ENCODE measurements at regions not wholly inside any gene's neighbourhood (a gene's known extent, or its start where the extent isn't known, plus 50 kb on each side); places are given as distances from the start of the nearest gene placed in this dataset.

- Histone ChIP-seq H3K4me2 (ENCODE audit: low read depth, low read length) (no peak overlapping the region), H3K9me2 (replicated peaks; ENCODE audit: insufficient read depth, low read length) (no peaks in the 10 kb centered on the region), H4K20me1 (ENCODE audit: insufficient read depth, low read length) (no peaks in the 10 kb centered on the region), H3F3A (ENCODE audit: insufficient read depth, low read length) (no peaks in the 10 kb centered on the region), H3K27me3 (replicated peaks; ENCODE audit: insufficient read depth, low read length) (no peaks in the 10 kb centered on the region), H3K79me2 (ENCODE audit: low read length) (no peaks in the 10 kb centered on the region), H3K9me3 (replicated peaks; ENCODE audit: insufficient read depth, low read length) (no peaks in the 10 kb centered on the region), H3K9ac (ENCODE audit: low read length) (no peak overlapping the region), H3K27ac (ENCODE audit: low read length) (no peak overlapping the region), H3K4me1 (ENCODE audit: low read length) (no peaks in the 10 kb centered on the region), H2AFZ (ENCODE audit: low read length) (no peak overlapping the region), H3K4me3 (ENCODE audit: low read length) (no peak overlapping the region), H3K36me3 (replicated peaks; ENCODE audit: insufficient read depth, low read length) (no peaks in the 10 kb centered on the region)
- no peak for DNase-seq
- TF ChIP-seq EZH2phosphoT487 (IDR thresholded peaks at IDR 0.05; ENCODE audit: low read length) (no peak), EZH2 (optimal IDR thresholded peaks at IDR 0.05; ENCODE audit: low read depth, low read length) (no peak)
- TF ChIP-seq, protein P1, sequence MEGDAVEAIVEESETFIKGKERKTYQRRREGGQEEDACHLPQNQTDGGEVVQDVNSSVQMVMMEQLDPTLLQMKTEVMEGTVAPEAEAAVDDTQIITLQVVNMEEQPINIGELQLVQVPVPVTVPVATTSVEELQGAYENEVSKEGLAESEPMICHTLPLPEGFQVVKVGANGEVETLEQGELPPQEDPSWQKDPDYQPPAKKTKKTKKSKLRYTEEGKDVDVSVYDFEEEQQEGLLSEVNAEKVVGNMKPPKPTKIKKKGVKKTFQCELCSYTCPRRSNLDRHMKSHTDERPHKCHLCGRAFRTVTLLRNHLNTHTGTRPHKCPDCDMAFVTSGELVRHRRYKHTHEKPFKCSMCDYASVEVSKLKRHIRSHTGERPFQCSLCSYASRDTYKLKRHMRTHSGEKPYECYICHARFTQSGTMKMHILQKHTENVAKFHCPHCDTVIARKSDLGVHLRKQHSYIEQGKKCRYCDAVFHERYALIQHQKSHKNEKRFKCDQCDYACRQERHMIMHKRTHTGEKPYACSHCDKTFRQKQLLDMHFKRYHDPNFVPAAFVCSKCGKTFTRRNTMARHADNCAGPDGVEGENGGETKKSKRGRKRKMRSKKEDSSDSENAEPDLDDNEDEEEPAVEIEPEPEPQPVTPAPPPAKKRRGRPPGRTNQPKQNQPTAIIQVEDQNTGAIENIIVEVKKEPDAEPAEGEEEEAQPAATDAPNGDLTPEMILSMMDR (IDR thresholded peaks at IDR 0.05; ENCODE audit: low read length) = no peak
These were observed 229.2 kb downstream of the PRL start for GRCh38 chr6:22067671-22068070.

- H3K9me3 ChIP-seq (replicated peaks; ENCODE audit: insufficient read depth, low read length) = no peaks in the 10 kb centered on the region
- no peak overlapping the region for H3K4me2 ChIP-seq (ENCODE audit: low read depth, low read length)
- no peak overlapping the region for H2AFZ ChIP-seq (ENCODE audit: low read length)
- H3K27me3 ChIP-seq (replicated peaks; ENCODE audit: insufficient read depth, low read length) = no peaks in the 10 kb centered on the region
- H3K9me2 ChIP-seq (replicated peaks; ENCODE audit: insufficient read depth, low read length) = no peaks in the 10 kb centered on the region
- TF ChIP-seq EZH2 (optimal IDR thresholded peaks at IDR 0.05; ENCODE audit: low read depth, low read length) = no peak
- TF ChIP-seq, protein P1 (IDR thresholded peaks at IDR 0.05; ENCODE audit: low read length) = no peak
- no peak for TF ChIP-seq EZH2phosphoT487 (IDR thresholded peaks at IDR 0.05; ENCODE audit: low read length)
- no peaks in the 10 kb centered on the region for H4K20me1 ChIP-seq (ENCODE audit: insufficient read depth, low read length)
- H3K79me2 ChIP-seq (ENCODE audit: low read length) = no peaks in the 10 kb centered on the region
- no peaks in the 10 kb centered on the region for H3K36me3 ChIP-seq (replicated peaks; ENCODE audit: insufficient read depth, low read length)
- H3K27ac ChIP-seq (ENCODE audit: low read length) = no peak overlapping the region
- H3K9ac ChIP-seq (ENCODE audit: low read length) = no peak overlapping the region
- no peaks in the 10 kb centered on the region for H3F3A ChIP-seq (ENCODE audit: insufficient read depth, low read length)
- no peak for DNase-seq
- no peaks in the 10 kb centered on the region for H3K4me1 ChIP-seq (ENCODE audit: low read length)
- H3K4me3 ChIP-seq (ENCODE audit: low read length) = no peak overlapping the region
These were observed 228.1 kb downstream of the PRL start for GRCh38 chr6:22068561-22069305.

GRCh38 chr6:22069306-22069800, 227.5 kb downstream of the PRL start:
- H3K79me2 ChIP-seq (ENCODE audit: low read length) = no peaks in the 10 kb centered on the region
- no peaks in the 10 kb centered on the region for H3K9me3 ChIP-seq (replicated peaks; ENCODE audit: insufficient read depth, low read length)
- H3K9ac ChIP-seq (ENCODE audit: low read length) = no peak overlapping the region
- no peak overlapping the region for H2AFZ ChIP-seq (ENCODE audit: low read length)
- no peaks in the 10 kb centered on the region for H3K36me3 ChIP-seq (replicated peaks; ENCODE audit: insufficient read depth, low read length)
- no peaks in the 10 kb centered on the region for H3F3A ChIP-seq (ENCODE audit: insufficient read depth, low read length)
- DNase-seq = no peak
- H4K20me1 ChIP-seq (ENCODE audit: insufficient read depth, low read length) = no peaks in the 10 kb centered on the region
- no peak overlapping the region for H3K4me2 ChIP-seq (ENCODE audit: low read depth, low read length)
- TF ChIP-seq EZH2phosphoT487 (IDR thresholded peaks at IDR 0.05; ENCODE audit: low read length) (no peak), EZH2 (optimal IDR thresholded peaks at IDR 0.05; ENCODE audit: low read depth, low read length) (no peak)
- TF ChIP-seq, protein P1 (IDR thresholded peaks at IDR 0.05; ENCODE audit: low read length) = no peak
- no peaks in the 10 kb centered on the region for H3K4me1 ChIP-seq (ENCODE audit: low read length)
- no peak overlapping the region for H3K4me3 ChIP-seq (ENCODE audit: low read length)
- H3K9me2 ChIP-seq (replicated peaks; ENCODE audit: insufficient read depth, low read length) = no peaks in the 10 kb centered on the region
- H3K27me3 ChIP-seq (replicated peaks; ENCODE audit: insufficient read depth, low read length) = no peaks in the 10 kb centered on the region
- no peak overlapping the region for H3K27ac ChIP-seq (ENCODE audit: low read length)

All from MM.1S (cell line).